ENCODE measurements at regions not wholly inside any gene's neighbourhood (a gene's known extent, or its start where the extent isn't known, plus 50 kb on each side); places are given as distances from the start of the nearest gene placed in this dataset.
A peak's percentile ranks its signal among the peaks of the same experiment; 100 is the strongest.

- DNase-seq = no peak
These were observed 159.5 kb upstream of the TMPO start for GRCh38 chr12:98355933-98356332.

GRCh38 chr12:98358144-98358543 is 157.2 kb upstream of the TMPO start:
- DNase-seq = no peak

- DNase-seq = no peak
These were observed 155.5 kb upstream of the TMPO start for GRCh38 chr12:98359856-98360255.

- DNase-seq = no peak
These were observed 155.0 kb upstream of the TMPO start for GRCh38 chr12:98360401-98360800.

GRCh38 chr12:98369581-98369980 is 145.8 kb upstream of the TMPO start:
- no peak for DNase-seq

- DNase-seq = no peak
These were observed 144.4 kb upstream of the TMPO start for GRCh38 chr12:98370976-98371375.

GRCh38 chr12:98371419-98371818 is 144.0 kb upstream of the TMPO start:
- no peak for DNase-seq

- no peak for DNase-seq
These were observed 142.9 kb upstream of the TMPO start for GRCh38 chr12:98372340-98373024.

- DNase-seq = no peak
These were observed 142.3 kb upstream of the TMPO start for GRCh38 chr12:98373025-98373554.

GRCh38 chr12:98374007-98374406 is 141.4 kb upstream of the TMPO start:
- DNase-seq = no peak

GRCh38 chr12:98379106-98379505 is 136.3 kb upstream of the TMPO start:
- DNase-seq = no peak

- no peak for DNase-seq
These were observed 129.7 kb upstream of the TMPO start for GRCh38 chr12:98385641-98386040.

GRCh38 chr12:98387444-98387843 is 127.9 kb upstream of the TMPO start:
- no peak for DNase-seq

- DNase-seq = no peak
These were observed 127.3 kb upstream of the TMPO start for GRCh38 chr12:98388126-98388525.

- DNase-seq = no peak
These were observed 125.8 kb upstream of the TMPO start for GRCh38 chr12:98389593-98389992.

GRCh38 chr12:98397323-98398105 is 117.9 kb upstream of the TMPO start:
- DNase-seq = peak; percentile 83 to 85

- peak; percentile 59 to 70 for DNase-seq
These were observed 115.9 kb upstream of the TMPO start for GRCh38 chr12:98399532-98399931.

GRCh38 chr12:98401427-98401826 is 114.0 kb upstream of the TMPO start:
- DNase-seq = no peak

- no peak for DNase-seq
These were observed 113.3 kb upstream of the TMPO start for GRCh38 chr12:98402091-98402490.

- no peak for DNase-seq
These were observed 112.7 kb upstream of the TMPO start for GRCh38 chr12:98402671-98403070.

GRCh38 chr12:98403385-98403784 is 112.0 kb upstream of the TMPO start:
- DNase-seq = no peak

- no peak for DNase-seq
These were observed 111.5 kb upstream of the TMPO start for GRCh38 chr12:98403936-98404335.

- no peak for DNase-seq
These were observed 109.5 kb upstream of the TMPO start for GRCh38 chr12:98405805-98406366.

- no peak for DNase-seq
These were observed 109.0 kb upstream of the TMPO start for GRCh38 chr12:98406378-98406777.
